NCI-H2227 treated with DMSO at 0.1 percent for 48 hours (cell line): ENCODE measurements at regions not wholly inside any gene's neighbourhood (a gene's known extent, or its start where the extent isn't known, plus 50 kb on each side); places are given as distances from the start of the nearest gene placed in this dataset.

Experiments
- DNase-seq: peaks from one replicate; lab custom pipeline; 2025; lab: John Stamatoyannopoulos, UW

DNA sequence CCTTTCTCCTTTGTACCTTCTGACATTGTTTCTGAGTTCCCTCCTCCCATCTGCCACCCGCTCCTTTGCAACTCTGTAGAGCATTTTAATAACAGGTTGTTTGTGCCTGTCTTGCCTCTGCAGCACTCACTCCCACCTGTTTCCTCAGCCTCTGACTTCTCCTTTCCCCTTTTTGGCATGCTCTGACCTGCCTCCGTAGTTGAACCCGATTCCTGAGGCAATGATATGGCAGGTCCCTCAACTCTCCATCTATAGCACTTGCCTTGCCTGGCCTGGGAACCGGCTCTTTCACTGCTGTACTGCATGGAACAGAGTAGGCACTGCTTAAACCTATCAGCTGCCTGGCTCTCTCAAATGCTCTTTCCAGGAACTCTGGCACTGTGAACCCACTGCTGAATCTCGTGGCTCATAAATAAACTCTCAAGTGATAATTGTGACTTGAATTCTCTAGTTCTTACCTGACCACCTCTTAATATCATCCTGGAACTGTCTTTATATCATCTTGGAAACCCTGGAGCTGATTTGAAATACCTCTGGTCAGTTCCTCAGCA lies 50.3 kb downstream of the UTRN start:
- no peak for DNase-seq

DNA sequence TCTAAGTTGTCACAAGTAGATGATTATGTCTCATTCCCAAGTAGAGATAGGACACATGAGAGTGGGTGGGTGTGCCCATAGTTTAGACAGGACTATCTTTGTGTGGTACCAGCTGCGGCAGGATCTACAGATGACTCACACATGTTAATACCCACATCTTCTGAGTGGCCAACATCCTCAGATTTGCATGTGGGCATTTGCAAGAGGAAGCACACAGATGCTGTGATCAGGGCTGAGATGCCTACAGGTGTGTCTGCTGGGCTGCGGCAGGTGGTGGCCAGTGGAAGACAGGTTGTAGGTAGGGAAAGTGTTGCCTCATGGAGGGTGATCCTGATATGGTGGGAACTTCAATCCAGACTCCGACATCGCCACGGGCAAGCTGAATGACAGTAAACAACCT lies 50.8 kb downstream of the UTRN start:
- DNase-seq: no peak

DNA sequence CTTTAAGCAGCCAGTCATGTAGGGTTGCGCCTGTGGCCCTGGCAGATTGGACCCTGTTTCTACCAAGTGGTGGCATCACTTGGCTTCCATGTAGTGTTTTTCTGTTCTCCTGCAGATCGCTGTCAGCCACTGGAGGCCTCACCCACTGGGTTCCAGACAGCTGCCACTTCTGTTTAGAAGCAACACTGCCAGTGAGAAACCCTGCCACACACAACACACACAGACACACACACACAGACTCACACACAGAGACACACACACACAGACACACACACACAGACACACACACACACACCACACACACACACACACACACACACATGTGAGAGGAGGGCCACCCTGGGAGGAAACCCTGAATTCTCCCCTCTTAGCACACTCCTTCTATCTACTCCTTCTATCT lies 51.8 kb downstream of the UTRN start:
- DNase-seq: no peak

DNA sequence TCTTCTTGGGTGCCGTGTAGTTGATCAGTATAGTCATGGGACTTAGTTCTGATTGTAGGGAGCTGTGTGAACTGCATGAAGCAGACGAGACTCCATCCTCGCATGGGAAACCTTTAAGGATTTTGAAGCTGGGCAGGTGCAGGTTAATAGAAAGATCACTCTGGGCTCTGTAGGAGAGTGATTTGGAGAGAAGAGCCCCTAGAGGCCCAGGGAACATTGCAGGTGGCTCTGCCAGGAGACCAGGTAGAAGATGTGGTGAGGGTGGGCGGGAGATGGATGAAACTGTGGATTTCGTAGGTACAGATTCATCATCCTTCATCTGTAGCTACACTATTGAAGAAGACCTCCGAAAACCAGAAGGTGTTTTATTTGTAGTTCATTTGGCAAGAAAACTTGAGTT lies 53.3 kb downstream of the UTRN start:
- DNase-seq: no peak

DNA sequence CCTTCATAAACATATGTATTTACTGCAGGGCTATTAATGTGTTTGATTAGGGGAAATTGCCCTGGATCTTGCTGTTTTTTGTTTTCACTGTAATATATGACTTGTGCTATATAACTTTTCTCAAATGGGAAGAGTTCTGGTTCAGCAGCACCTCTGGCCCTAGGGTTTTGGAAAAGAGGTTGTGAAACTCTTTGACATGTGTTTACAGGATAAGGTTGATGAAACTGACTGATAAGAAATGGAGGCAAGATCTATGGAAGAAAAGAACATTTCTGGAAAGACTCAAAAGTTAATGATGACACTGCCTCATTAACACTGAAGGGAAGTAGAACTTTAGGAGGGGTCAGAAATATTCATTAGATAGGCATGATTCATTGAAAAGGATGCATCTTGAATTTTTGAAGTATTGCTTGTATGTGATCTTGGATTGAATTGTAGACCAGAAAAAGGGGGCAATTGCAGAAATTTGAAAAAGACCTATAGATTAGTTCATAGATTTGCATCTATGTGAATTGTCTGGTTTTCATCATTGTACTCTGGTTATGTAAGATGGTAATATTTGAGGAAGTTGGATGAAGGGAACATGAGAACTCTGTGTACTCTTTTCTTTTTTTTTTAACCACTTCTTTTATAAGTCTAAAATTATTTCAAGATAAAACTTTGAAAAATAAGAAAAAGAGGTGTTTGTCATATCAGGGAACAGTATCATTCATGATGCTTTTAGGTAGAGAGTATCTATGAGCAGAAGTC lies 54.0 kb downstream of the UTRN start:
- DNase-seq: no peak

DNA sequence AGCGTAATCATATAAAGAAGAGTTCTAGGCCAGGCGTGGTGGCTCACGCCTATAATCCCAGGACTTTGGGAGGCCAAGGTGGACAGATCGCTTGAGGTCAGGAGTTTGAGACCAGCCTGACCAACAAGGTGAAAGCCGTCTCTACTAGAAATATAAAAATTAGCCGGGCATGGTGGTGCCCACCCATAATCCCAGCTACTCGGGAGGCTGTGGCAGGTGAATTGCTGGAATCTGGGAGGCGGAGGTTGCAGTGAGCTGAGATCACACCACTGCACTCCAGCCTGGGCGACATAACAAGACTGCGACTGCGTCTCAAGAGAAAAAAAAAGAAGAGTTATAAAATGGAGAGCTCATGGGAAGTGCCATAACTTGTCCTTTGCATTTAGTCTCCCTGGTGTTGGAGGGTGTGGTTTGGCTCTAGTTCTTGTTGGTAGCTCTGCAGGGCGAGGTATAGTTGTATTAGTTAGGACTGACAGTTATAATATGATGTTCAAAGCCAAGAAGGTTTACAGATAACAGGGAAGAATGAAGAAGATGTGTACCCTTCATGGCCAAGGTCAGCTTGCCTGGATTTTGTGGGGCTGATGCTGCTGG lies 54.8 kb downstream of the UTRN start:
- no peak for DNase-seq

DNA sequence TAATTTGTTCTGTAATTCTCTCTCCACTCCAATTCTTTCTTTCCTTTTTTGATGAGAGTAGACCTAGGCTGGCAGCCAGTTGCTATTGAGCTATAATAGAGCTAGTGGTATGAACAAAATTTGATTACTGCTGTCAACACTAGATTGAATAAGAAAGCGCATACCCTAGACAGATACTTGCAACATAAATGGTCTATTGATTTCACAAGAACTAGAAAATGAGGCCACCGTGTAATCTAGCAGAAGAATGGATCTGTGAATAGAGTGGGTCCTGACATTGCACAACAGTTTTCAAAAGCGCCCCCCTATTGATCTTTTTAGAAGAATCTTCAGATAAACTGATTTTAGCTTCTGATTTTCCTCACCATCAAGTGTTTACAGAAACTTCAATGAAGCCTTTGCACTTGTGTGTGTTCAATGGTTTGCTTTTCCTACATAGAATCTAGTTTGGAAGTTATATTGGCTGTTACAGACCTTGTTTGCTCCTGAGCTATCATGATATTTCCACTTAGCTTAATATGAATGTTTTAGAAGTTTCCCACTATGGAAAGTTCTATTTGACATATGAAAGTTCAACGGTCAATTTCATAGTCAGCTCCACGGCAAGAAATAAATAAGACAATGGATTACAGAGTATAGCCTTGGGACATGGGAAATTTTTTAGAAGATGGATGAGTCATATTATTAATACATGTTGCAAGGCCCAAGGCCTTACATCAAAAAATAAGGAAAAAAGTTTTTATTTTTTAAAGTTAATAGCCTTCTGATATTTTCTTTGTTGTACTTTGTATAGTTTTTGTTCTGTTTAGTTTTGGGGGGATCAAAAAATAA lies 55.6 kb downstream of the UTRN start:
- DNase-seq: no peak

DNA sequence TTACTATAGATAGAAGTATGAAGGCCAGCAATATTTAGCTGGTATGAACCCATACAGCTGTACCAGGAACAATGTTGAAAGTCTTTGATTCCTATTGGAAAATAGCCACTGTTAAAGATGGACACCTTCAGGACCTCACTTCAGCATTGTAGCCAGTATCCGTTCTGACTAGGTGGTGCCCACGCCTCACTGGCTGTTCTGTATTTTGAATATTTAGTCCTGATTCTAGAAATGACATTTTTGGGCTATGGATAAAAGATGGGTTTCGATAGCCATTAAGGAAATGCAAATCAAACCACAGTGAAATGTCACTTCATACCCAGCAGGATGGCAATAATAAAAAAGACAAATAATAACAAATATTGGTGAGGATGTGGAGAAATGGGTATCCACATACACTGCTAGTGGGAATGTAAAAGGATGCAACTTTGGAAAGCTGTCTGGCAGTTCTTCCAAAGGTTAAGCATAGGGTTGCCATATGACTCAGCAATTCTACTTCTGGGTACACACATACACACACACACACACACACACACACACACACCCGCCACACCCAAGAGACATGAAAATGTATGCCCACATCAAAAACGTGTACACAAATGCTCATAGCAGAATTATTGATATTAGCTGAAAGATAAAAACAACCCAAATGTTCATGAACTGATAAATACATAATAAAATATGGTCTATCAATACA lies 56.8 kb downstream of the UTRN start:
- no peak for DNase-seq

DNA sequence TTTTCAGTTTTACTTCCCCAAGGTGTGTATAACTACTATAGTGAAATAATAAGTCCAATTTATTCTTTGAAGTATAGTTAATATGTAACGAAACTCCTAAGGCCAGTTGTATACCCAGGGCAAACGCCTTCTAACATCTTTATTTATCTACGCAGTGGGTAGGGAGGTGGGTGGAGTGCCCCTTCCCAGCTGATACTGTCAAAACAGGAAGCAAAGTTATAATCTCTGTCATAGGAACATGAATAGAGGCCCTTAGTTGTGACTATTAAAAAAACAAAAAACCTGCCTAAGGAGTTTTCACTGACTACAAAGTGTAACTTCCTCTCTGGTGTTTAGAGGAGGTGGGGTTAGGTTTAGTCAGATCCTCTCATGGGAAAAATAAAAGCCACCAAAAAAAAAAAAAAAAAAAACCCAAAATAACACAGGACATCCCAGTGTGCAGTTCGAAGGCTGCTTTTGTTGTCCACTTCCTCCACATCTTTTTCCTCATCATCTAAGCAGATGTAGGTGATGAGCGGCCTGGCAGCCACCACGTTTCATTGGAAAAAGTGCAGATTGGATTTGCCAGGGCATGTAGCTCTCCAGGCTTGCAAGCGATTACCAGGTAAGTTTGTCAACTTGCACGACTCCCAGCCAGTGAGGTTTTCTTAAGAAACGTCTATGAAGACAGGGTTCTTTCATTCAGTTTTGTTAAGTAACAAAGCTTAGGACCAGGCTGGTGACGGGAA lies 58.7 kb downstream of the UTRN start:
- no peak for DNase-seq

DNA sequence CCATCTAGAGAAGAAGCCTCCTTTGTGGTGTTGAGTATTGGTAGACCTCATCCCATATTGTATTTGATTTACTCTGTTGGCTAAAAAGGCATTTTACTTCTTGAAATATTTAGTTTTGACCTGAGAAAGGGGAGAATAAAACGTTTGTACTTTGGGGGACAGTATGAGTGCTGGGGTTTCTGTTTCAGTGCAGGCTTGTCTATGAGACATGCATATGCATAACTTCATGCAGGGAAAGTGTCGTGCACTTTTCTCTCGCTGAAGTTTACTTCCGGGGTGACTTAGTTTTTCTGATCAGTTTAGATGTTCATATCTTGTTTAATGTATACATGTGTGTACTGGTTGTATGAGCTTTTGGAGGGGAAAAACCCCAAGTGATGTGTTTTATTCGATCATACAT lies 59.5 kb downstream of the UTRN start:
- no peak for DNase-seq

DNA sequence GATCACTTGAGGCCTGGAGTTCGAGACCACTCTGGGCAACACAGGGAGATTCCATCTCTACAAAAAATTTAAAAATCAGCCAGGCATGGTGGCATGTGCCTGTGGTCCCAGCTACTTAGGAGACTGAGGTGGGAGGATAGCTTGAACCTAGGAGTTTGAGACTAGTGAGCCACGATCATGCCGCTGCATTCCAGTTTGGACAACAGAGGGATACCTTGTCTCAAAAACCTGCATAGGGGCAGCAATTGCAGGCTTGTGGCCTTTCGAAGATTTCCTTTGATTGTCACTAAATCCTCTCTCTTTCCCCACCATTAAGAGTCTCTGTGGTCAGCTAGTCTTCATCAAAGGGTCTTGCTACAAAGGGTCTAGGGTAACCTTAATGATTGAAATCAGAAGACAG lies 60.3 kb downstream of the UTRN start:
- DNase-seq: no peak

DNA sequence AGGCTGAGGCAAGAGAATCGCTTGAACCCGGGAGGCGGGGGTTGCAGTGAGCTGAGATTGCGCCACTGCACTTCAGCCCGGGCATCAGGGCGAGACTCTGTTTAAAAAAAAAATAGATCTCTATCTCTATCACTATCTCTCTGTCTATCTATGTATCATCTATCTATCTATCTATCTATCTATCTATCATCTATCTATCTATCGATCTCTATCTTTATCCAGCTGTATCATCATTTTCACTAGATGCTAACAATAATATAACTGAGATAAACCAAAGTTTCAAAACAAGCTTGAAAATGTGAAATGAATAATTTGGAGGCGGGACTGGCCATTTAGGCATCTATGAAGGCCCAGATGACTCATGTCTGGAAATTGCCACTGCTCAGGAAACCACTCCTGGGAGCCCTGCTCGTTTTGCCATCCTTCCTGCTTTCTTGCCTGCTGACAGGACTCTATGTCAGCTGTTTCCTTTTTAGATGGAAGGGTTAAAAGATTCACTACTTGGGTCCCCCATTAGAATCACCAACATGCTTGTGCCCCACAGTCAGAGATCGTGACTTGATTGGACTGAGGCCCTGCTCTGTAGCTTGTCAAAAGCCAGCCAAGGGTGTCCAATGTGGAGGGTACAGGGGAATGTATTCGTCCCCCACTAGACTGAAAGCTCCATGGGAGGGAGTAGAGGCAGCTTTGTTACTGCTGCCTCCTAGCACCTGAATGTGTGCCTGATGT lies 61.7 kb downstream of the UTRN start:
- DNase-seq: no peak

DNA sequence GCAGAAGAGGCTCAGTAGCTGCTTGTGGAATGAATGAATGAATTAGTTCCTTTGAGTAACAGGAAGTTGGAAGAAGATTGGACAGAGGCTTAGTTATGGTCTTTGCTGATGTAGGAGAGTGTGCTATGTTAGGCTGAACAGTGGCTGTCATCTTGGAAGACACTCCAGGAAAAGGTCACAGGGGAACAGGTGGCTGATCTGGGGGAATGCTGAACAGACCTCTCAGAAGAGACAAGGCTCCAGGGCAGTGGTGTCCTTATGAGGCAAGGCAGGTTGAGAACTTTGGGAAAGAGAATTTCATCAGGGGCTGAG lies 62.3 kb downstream of the UTRN start:
- DNase-seq: no peak

DNA sequence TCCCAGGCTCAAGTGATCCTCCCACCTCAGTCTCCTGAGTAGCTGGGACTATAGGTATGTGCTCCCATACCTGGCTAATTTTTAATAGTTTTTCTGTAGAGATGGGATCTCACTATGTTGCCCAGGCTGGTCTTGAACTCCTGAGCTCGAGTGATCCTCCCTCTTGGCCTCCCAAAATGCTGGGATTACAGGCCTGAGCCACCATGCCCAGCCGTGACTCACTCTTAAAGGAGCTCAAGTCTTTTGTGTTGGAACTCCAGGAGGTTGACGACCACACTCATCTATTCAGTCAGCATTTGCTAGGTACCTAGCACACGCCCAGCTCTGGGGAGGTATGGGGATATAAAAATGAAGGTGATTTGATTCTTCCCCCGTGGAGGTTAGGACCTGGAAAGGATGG lies 62.8 kb downstream of the UTRN start:
- no peak for DNase-seq

DNA sequence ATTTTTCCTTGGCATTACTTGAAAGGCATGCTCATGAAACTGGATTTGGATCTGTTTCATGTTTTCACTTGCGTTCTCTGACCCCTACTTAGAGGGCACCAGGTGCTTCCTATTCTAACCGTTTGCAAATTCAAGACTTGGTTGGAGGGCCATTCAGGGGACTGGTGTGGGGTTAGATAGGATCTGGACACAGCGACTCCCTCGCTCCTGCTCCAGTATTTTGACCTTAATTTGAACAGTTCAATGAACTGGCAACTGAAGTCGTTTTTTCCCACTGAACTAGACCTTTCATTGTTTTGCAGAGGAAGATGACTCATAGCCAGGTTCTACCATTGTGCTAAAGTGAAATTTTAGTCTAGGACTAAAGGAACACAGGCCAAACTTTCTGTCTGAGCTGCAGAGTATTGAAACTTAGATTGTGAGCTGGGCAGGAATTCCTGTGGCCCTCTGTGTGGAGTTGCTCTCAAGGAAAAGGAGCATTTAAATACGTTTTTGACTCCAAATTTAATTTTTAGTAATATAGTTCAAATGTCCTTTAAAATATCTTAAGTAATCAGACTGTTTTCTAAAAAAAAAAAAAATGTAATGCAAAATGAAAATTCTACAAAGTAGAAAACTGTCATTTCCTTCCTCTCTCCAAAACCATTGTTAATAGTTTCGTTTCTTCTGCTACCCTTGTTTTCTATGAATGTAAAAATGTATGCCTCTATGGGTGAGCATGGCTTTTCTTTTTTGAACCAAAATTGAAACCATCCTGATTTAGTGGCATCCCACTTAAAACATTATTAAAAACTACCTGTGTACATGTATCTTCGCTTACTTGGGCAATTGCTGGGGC lies 64.8 kb downstream of the UTRN start:
- DNase-seq: no peak

DNA sequence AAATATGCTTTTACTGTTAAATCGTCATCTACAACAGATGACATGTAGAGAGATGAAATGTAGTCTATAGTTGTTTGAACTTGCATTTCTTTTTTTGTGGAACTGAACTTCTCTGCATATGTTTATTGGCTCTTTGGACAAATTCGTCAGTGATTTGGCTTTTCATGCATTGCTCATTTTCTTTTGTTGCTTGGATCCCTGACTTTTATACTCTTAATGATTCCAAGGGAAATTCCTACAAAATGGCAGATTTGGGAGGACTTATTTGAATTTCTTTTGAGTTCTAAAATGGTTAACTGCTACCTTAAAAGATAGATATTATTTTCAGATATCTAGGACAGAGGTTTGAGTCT lies 65.4 kb downstream of the UTRN start:
- no peak for DNase-seq

DNA sequence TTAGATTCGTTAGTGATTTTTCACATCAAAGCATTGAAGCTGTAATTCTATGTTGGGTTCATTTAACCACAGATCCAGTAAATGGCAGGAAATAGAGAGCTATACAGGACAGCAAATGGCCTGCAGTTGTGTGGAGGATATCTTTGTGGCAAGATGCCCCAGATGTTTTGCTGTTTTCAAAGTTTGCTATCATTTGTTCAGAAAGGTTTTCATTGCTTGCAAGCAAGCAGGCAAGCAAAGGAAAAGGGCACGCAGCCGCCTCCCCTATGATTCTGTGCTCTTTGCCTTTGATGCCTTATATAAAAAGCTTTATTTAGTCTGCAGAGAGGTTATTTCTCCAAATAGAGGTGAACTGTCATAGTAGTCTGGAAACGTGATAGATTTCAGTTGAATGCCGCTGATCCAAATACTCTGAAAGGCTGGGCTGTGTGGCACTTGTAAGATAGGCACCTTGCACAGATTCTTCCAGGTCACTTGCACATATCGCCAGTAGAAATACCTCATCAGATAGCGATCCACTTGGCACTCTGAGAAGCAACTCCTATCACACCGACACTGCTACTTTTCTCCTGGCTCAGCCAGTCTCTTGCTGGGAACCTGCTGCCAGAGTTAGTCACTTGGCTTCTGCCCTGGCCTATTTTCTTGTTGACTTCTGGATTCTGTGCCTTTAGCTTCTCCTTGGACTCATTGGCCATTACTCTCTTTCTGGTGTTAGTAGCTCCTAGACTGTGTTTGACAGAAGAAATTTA lies 66.4 kb downstream of the UTRN start:
- DNase-seq: no peak

DNA sequence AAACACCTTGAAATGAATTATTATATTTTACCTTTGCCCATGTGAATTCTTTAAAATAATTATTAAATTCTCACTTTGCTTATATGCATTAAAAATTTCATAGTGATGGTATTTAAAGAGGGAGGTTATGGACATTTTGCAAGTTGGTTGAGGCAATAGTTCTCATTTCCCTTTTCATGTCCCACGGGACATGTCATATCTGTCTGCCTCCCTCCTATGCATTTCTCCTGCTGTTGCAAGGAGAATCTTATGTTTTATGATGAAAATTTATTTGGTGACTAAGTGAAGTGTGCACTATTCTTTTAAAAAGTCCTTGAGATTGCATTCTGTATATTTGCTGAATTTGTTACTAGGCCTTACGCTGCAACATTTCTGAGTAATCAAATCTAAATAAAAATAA lies 67.2 kb downstream of the UTRN start:
- DNase-seq: no peak

DNA sequence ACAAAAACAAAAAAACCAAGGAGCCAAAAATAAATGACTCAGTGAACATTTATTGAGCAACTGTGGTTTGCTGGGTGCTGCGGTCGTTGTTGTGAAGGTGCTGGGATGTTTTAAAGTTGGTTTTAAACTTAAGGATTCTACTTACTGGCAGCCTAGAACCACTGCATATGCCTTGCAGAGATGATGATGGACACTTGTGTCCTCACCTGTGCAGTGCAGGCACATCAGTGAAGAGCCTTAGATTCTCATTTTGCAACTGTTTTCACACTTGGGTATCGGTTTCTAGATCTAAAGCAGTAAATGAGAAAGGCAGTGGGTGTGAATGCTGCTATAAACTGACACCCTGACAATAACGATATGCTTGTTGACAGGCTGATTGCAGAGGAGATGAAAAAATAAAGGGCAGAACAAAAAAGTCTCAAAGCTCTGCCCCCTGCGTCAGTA lies 68.8 kb downstream of the UTRN start:
- no peak for DNase-seq

DNA sequence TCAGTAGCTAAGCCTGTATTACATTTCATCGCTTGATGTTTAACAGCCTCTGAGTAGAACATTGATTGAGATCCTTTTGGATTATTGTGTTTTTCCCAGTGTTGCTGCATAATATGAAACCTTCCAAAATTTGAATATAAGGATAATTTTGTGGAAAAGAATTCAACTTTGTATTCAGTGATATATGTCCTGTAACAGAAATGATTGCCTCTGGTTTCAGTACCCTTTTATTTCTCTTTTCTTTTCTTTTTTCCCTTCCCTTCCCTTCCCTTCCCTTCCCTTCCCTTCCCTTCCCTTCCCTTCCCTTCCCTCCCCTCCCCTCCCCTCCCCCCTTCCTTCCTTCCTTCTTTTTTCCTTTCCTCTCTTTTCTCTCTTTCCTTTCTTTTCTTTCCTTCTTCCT lies 74.6 kb downstream of the UTRN start:
- DNase-seq: no peak
